ENCODE measurements at regions not wholly inside any gene's neighbourhood (a gene's known extent, or its start where the extent isn't known, plus 50 kb on each side); places are given as distances from the start of the nearest gene placed in this dataset.

GRCh38 chr2:226037526-226037925 lies 638.0 kb downstream of the NYAP2 start:
- no peak for TF ChIP-seq EZH2 (IDR thresholded peaks at IDR 0.05; ENCODE audit: borderline replicate concordance, low read depth, low read length, poor library complexity, severe bottlenecking)
- Histone ChIP-seq H3K27me3 (replicated peaks; ENCODE audit: insufficient read depth, low read depth, low read length, poor library complexity) (no peaks in the 10 kb centered on the region), H3K36me3 (ENCODE audit: insufficient read depth, low read length, poor library complexity, severe bottlenecking) (no peaks in the 10 kb centered on the region), H3K9me3 (ENCODE audit: low read depth, low read length, poor library complexity, severe bottlenecking) (no peaks in the 10 kb centered on the region), H3K4me1 (ENCODE audit: insufficient read depth, low read length, poor library complexity, severe bottlenecking) (no peaks in the 10 kb centered on the region), H3K27ac (ENCODE audit: low read depth, low read length, poor library complexity, severe bottlenecking) (no peak overlapping the region), H3K4me3 (ENCODE audit: low read depth, low read length, poor library complexity, severe bottlenecking) (no peak overlapping the region)
- no peak for DNase-seq (ENCODE audit: low spot score)
- BruUV-seq (replicated peaks) = no TSS peak
- POLR2A ChIA-PET (ENCODE audit: low non-redundant PET) = no interaction called here
- CTCF ChIA-PET = no interaction called here
- intact Hi-C loops (cut with micrococcal nuclease; ENCODE audit: unreplicated experiment) = no loop called here

- intact Hi-C loops (cut with micrococcal nuclease; ENCODE audit: unreplicated experiment) = loop anchor here (5.0 kb wide), 1 partner anchor 765 kb away; the partner anchor contains the start of gene IRS1
- Histone ChIP-seq H3K4me1 (ENCODE audit: insufficient read depth, low read length, poor library complexity, severe bottlenecking) (peaks cover 15% of the 10 kb centered on the region), H3K27ac (ENCODE audit: low read depth, low read length, poor library complexity, severe bottlenecking) (peak overlapping the region; percentile 61), H3K27me3 (replicated peaks; ENCODE audit: insufficient read depth, low read depth, low read length, poor library complexity) (no peaks in the 10 kb centered on the region), H3K4me3 (ENCODE audit: low read depth, low read length, poor library complexity, severe bottlenecking) (peak overlapping the region; percentile 59), H3K36me3 (ENCODE audit: insufficient read depth, low read length, poor library complexity, severe bottlenecking) (no peaks in the 10 kb centered on the region), H3K9me3 (ENCODE audit: low read depth, low read length, poor library complexity, severe bottlenecking) (no peaks in the 10 kb centered on the region)
- ChIA-PET CTCF (interaction anchor here (0.6 kb wide), 1 partner anchor 367 kb away, joined by 3 read pairs; no protein-coding TSS in a partner anchor), POLR2A (ENCODE audit: low non-redundant PET) (no interaction called here)
- no TSS peak for BruUV-seq (replicated peaks)
- DNase-seq (ENCODE audit: low spot score) = peak; percentile 41
- no peak for TF ChIP-seq EZH2 (IDR thresholded peaks at IDR 0.05; ENCODE audit: borderline replicate concordance, low read depth, low read length, poor library complexity, severe bottlenecking)
- TF ChIP-seq CTCF (conservative IDR thresholded peaks at IDR 0.05; ENCODE audit: low read depth, low read length) = no peak
Observed at GRCh38 chr2:226031647-226032501, 632.4 kb downstream of the NYAP2 start.

- BruUV-seq (replicated peaks) = no TSS peak
- ChIA-PET POLR2A (ENCODE audit: low non-redundant PET) (no interaction called here), CTCF (interaction anchor here (0.6 kb wide), 1 partner anchor 366 kb away, joined by 3 read pairs; no protein-coding TSS in a partner anchor)
- no peaks in the 10 kb centered on the region for H3K36me3 ChIP-seq (ENCODE audit: insufficient read depth, low read length, poor library complexity, severe bottlenecking)
- peak overlapping the region; percentile 61 for H3K27ac ChIP-seq (ENCODE audit: low read depth, low read length, poor library complexity, severe bottlenecking)
- TF ChIP-seq EZH2 (IDR thresholded peaks at IDR 0.05; ENCODE audit: borderline replicate concordance, low read depth, low read length, poor library complexity, severe bottlenecking) = no peak
- TF ChIP-seq CTCF (conservative IDR thresholded peaks at IDR 0.05; ENCODE audit: low read depth, low read length) = no peak
- intact Hi-C loops (cut with micrococcal nuclease; ENCODE audit: unreplicated experiment) = loop anchor here (5.0 kb wide), 1 partner anchor 766 kb away; the partner anchor contains the start of gene IRS1
- H3K9me3 ChIP-seq (ENCODE audit: low read depth, low read length, poor library complexity, severe bottlenecking) = no peaks in the 10 kb centered on the region
- H3K27me3 ChIP-seq (replicated peaks; ENCODE audit: insufficient read depth, low read depth, low read length, poor library complexity) = no peaks in the 10 kb centered on the region
- peak; percentile 85 for DNase-seq (ENCODE audit: low spot score)
- peaks cover 15% of the 10 kb centered on the region for H3K4me1 ChIP-seq (ENCODE audit: insufficient read depth, low read length, poor library complexity, severe bottlenecking)
- peak overlapping the region; percentile 59 for H3K4me3 ChIP-seq (ENCODE audit: low read depth, low read length, poor library complexity, severe bottlenecking)
Observed at GRCh38 chr2:226030788-226031646, 631.5 kb downstream of the NYAP2 start.

Measured in A673 (cell line).